ENCODE measurements at regions not wholly inside any gene's neighbourhood (a gene's known extent, or its start where the extent isn't known, plus 50 kb on each side); places are given as distances from the start of the nearest gene placed in this dataset.
A peak's percentile ranks its signal among the peaks of the same experiment; 100 is the strongest.
"Not testable (repeated sequence)": the region's sequence is repeated elsewhere in the genome, so short reads cannot be mapped to it uniquely, and the experiment has no call there.

- DNase-seq, result peak; percentile 44
Measured at GRCh38 chr5:162209005-162209605, 141.5 kb downstream of the GABRG2 start.

- no peak for DNase-seq
Measured at GRCh38 chr5:162214551-162214950, 147.0 kb downstream of the GABRG2 start.

- no peak for DNase-seq
Measured at GRCh38 chr5:162217037-162217436, 149.5 kb downstream of the GABRG2 start.

- DNase-seq, result no peak
Measured at GRCh38 chr5:162221910-162222309, 154.3 kb downstream of the GABRG2 start.

- DNase-seq, result no peak
Measured at GRCh38 chr5:162227075-162227474, 159.5 kb downstream of the GABRG2 start.

GRCh38 chr5:162230348-162230747 is 162.8 kb downstream of the GABRG2 start:
- no peak for DNase-seq

GRCh38 chr5:162231522-162231921 is 163.9 kb downstream of the GABRG2 start:
- no peak for DNase-seq

GRCh38 chr5:162240734-162241133 is 173.2 kb downstream of the GABRG2 start:
- no peak for DNase-seq

GRCh38 chr5:162242416-162242815 is 174.8 kb downstream of the GABRG2 start:
- DNase-seq, result no peak

- no peak for DNase-seq
Measured at GRCh38 chr5:162243651-162244050, 176.1 kb downstream of the GABRG2 start.

GRCh38 chr5:162248107-162248713 is 180.6 kb downstream of the GABRG2 start:
- DNase-seq, result no peak

- no peak for DNase-seq
Measured at GRCh38 chr5:162256711-162257110, 189.1 kb downstream of the GABRG2 start.

GRCh38 chr5:162268694-162269481 is 201.3 kb downstream of the GABRG2 start:
- peak; percentile 1 for DNase-seq

GRCh38 chr5:162272417-162272816 is 204.8 kb downstream of the GABRG2 start:
- no peak for DNase-seq

GRCh38 chr5:162274679-162275078 is 207.1 kb downstream of the GABRG2 start:
- DNase-seq, result no peak

GRCh38 chr5:162275387-162275786 is 207.8 kb downstream of the GABRG2 start:
- not testable (repeated sequence) for DNase-seq

- DNase-seq, result no peak
Measured at GRCh38 chr5:162282191-162282590, 214.6 kb downstream of the GABRG2 start.

- no peak for DNase-seq
Measured at GRCh38 chr5:162283609-162284008, 216.0 kb downstream of the GABRG2 start.

- DNase-seq, result no peak
Measured at GRCh38 chr5:162288647-162289296, 221.2 kb downstream of the GABRG2 start.

GRCh38 chr5:162289489-162289888 is 221.9 kb downstream of the GABRG2 start:
- no peak for DNase-seq

- no peak for DNase-seq
Measured at GRCh38 chr5:162299793-162300192, 232.2 kb downstream of the GABRG2 start.

GRCh38 chr5:162301356-162301755 is 233.8 kb downstream of the GABRG2 start:
- no peak for DNase-seq

GRCh38 chr5:162323466-162323865 is 255.9 kb downstream of the GABRG2 start:
- no peak for DNase-seq

GRCh38 chr5:162324328-162324727 is 256.8 kb downstream of the GABRG2 start:
- no peak for DNase-seq
